SK-MEL-5 (cell line): ENCODE measurements at regions not wholly inside any gene's neighbourhood (a gene's known extent, or its start where the extent isn't known, plus 50 kb on each side); places are given as distances from the start of the nearest gene placed in this dataset.
"Not testable (repeated sequence)": the region's sequence is repeated elsewhere in the genome, so short reads cannot be mapped to it uniquely, and the experiment has no call there.

Experiments used
- DNase-seq: peaks from one replicate; pipeline ENCODE4 v3.0.0-alpha.2; 2016; ENCODE audit warnings: low read depth, low spot score
- in situ Hi-C: cut with HindIII; loops from 2 replicates; pipeline ENCODE4 v1.10.0; 2016; ENCODE audit warnings: low sequenced_read_pairs, high pct_unique_total_duplicates, low pct_unique_long_range_greater_than_20kb

DNA sequence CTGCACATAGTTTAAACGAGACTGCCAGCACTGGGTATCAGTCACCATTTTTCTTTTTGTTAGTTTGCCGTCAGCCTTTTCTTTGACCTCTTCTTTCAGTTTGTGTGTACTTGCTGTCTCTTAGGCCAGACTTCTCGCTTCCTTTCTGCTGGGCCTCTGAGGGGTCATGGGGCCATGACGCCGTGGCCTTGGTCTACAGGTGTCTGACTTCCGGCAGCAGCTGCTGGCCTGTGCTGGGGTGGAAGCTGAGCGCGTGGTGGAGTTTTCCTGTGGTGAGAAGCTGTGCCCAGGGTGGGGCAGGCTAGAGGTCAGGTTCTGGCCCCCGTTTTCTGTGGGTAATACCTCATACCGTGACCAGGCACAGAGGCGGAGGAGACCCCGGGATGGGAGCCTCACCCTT lies 101.6 kb upstream of the PZP start:
- DNase-seq, in situ Hi-C loops: not testable (repeated sequence)

- in situ Hi-C loops, DNase-seq: not testable (repeated sequence)
These were observed 100.5 kb upstream of the PZP start for GRCh38 chr12:9308745-9309144.

GRCh38 chr12:9308163-9308562 lies 100.0 kb upstream of the PZP start:
- in situ Hi-C loops = not testable (repeated sequence)
- peak; percentile 84 for DNase-seq

GRCh38 chr12:9307255-9307654 lies 99.1 kb upstream of the PZP start:
- in situ Hi-C loops = not testable (repeated sequence)
- peak; percentile 31 for DNase-seq

DNA sequence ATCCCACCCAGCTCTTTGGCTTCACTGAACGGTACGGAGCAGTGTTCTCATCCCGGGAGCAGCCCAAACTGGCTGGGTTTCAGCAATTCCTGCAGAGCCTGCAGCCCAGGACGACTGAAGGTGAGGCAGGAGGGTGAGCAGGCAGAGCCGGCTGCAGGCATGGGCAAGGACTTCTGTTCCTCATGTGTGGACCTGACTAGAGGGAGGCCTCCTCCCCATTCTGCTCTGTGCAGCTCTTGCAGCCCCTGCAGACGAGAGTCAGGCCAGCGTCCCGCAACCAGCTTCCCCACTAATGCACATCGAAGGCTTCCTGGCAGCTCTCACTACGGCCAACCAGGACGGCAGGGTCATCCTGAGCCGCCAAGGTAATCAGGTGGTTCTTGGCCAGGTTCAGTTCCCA lies 97.8 kb upstream of the PZP start:
- in situ Hi-C loops, DNase-seq: not testable (repeated sequence)

GRCh38 chr12:9304540-9304939 lies 96.3 kb upstream of the PZP start:
- in situ Hi-C loops, DNase-seq: not testable (repeated sequence)

DNA sequence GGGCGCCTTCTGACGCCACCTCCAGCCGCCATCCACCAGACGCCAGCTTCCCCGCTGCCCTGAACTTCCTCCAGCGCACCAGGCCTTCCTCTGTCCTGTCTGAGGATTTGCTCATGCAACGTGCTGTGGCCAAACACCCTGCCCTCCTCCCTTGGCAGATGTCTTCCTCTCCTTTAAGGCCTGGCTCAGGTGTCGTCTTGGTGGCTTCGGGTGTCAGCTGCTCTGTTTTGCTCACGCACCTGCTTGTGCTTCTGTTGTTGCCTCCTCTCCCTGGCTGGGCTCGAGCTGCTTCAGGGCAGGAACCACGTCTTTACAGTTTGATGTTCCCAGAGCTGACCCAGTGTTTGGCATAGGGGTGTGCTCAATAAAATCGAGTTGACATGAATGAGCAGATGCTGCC lies 87.7 kb upstream of the PZP start:
- in situ Hi-C loops, DNase-seq: not testable (repeated sequence)

DNA sequence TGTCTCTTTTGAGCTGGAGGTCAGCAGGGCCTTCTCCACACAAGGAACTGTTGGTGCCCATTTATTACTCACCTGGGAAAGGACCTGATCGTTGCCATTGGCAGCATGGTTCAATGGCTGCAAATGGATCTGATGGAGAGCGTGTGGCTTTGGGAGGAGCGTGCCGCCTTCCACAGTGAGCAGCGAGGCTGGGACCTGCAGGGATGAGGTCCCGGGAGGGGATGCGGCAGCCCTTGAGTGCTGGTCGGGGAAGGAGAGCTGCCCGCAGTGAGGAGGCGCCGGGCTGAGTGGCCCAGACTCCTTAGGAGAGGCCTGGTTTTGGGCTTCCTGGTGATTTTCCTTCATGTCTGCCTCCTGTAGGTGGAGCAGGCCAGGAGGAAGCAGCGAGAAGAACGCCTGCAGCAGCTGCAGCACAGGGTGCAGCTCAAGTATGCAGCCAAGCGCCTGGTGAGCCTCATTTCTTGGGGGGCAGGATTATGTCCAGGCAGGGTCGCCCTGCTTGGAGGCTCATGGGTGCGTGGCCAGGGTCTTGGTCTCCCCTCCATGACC lies 86.0 kb upstream of the PZP start:
- in situ Hi-C loops, DNase-seq: not testable (repeated sequence)

DNA sequence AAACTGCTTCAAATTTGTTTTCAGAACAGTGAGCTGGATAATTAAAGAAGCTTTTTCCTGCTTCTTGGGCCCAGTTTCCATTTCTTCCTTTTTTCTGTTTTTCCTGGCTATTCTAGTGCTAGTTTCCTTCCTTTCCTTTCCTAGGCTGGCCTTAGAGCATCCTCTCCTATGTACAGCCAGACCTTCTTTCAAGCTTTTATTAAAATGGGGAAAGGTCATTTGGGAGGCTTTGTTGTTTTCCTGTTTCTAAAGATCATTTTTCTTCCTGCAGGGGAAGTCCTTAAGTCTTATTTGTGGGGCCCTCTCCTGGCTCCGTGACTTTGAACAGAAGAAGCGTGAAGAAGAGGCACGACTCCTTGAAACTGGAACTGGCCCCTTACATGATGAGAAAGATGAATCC lies 85.2 kb upstream of the PZP start:
- in situ Hi-C loops, DNase-seq: not testable (repeated sequence)

- in situ Hi-C loops, DNase-seq: not testable (repeated sequence)
These were observed 81.8 kb upstream of the PZP start for GRCh38 chr12:9289984-9290383.

DNA sequence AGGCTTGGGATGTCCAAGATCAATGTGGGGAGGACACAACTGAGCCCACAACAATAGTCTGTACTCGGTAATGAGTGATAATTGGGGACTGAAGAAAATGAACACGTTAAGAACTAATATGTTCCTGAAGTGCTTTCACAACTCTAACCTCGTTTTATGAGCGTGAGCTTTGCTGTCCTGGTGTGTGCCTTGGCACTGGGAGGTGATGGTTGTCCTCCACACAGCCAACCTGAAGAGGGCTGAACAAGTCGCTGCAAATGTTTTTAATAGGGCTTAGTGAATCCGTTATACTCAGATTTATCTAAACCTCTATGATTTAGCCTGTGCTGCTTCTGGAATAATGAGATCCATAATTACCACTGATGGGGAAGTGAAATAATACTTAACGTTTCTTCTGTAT lies 76.5 kb upstream of the PZP start:
- in situ Hi-C loops, DNase-seq: not testable (repeated sequence)

DNA sequence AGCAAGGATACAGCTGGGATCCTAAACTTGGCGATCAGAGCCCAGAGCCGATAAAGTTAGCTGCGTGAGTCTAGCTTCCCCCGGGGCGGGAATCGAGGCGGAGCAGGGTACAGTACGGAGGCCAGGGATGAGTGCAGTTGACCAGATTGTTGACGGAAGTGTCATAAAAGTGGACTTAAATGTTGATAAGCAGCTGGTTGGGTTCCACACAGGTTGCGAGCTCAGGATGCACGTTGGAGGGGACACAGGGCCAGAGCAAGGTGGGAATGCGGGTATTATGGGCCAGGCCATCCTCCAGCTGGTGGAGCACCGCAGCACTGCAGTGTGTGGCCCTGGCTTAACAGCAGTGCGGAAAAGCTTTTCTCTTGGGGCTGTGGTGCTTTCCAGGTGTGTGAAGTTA lies 76.0 kb upstream of the PZP start:
- DNase-seq, in situ Hi-C loops: not testable (repeated sequence)

DNA sequence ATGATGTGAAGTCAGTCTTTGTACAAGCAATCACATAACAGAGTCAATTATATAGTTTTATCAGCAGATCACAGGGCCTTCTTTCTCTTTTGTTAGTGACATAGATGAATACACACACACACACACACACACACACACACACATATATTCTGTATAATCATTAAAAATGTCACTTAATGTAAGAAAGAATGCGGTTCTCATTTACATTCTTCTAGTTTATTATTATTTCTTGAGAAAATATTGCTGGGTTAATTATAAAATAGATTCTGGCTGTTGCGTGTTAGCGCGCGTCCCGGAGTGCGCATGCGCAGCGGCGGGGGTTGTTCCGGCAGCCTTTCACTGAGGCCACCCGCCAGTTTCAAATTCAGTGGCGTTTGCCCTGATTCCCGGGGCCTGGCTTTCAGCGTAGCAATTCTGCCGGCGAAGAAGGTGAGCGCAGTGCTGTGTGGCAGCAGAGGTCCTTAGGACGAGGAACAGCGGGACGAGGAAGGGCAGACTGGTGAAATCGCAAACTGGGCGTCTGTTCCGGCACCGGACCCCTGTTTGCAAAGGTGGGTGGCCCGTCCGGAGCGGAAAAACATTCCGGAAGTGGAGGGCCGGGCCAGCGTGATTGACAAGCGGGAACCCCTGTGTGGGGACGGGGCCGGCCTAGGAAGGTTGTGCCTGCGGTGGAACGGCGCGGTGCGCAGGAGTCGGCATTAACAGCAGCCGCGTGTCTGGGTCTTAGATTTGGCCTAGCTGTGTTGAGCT lies 75.3 kb upstream of the PZP start:
- DNase-seq = peak; percentile 69
- in situ Hi-C loops = not testable (repeated sequence)

GRCh38 chr12:9276990-9277389 lies 68.8 kb upstream of the PZP start:
- in situ Hi-C loops = no loop called here
- no peak for DNase-seq

- in situ Hi-C loops = no loop called here
- DNase-seq = no peak
These were observed 65.1 kb upstream of the PZP start for GRCh38 chr12:9273276-9273675.

- DNase-seq = no peak
- in situ Hi-C loops = no loop called here
These were observed 63.7 kb upstream of the PZP start for GRCh38 chr12:9271875-9272274.

- in situ Hi-C loops = no loop called here
- no peak for DNase-seq
These were observed 56.4 kb upstream of the PZP start for GRCh38 chr12:9264546-9264945.

DNA sequence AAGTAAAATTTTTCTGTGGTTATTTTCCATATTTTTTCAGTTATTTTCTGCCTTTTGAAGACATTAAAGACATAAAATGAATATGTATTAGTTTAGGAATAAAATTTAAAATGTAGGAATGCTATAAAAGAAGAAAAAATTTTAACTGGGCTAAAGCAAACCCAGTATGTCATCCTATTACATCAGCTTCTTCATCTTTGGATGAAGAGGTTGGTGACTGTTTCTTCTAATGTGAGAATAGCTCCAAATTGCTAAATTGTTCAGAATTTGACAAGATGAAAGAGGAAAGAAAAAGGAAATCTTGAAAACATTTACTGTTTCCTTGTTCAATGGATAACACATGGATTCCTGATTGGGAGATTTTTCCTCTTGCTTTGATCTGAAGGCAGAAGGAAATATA lies 52.7 kb upstream of the PZP start:
- DNase-seq = no peak
- in situ Hi-C loops = no loop called here

DNA sequence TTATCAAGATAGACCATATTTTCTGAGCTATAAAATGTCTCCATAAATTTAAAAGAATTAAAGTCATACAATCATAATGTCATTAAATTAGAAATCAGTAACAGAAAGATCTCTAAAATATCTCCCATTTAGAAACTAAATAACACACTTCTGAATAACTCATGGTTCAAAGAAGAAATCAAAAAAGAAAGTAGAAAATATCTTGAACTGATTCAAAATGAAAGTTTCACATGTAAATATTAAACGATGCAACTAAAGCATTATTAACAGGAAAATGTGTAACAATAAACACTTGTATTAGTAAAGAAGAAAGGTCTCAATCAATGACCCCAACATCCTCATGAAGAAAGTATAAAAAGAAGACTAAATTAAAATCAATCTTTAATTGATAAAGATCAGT lies 50.5 kb upstream of the PZP start:
- no peak for DNase-seq
- in situ Hi-C loops = no loop called here
